Natural killer cell treated with Interleukin-12 subunit alpha and Interleukin-12 subunit beta and Interleukin-15 and Interleukin-18, amount 100 ng/mL, for 72 hours (primary cell): ENCODE measurements at regions not wholly inside any gene's neighbourhood (a gene's known extent, or its start where the extent isn't known, plus 50 kb on each side); places are given as distances from the start of the nearest gene placed in this dataset.

Source experiments
- ATAC-seq, 2 donors: fragments of 150-1000 bp; cut with Tn5 transposase in 1 of 2; sonication (Bioruptor Pico), chemical (Tn5 transposase) in 1 of 2; 2 replicates each; pipeline ENCODE4 v1.10.0; 2021
- DNase-seq: peaks from one replicate; pipeline ENCODE4 v3.0.0; 2022; ENCODE audit warnings: low spot score
- H3K27ac Mint-ChIP-seq, 2 donors: 1 replicate in 1 of 2; 2 replicates in 1 of 2; pipeline ENCODE4 v1.8.0; 2022; ENCODE audit warnings: mixed read lengths in 2 of 2, mild to moderate bottlenecking in 1 of 2, moderate library complexity in 1 of 2
- H3K27me3 Mint-ChIP-seq, 2 donors: 1 replicate in 1 of 2; 2 replicates in 1 of 2; pipeline ENCODE4 v1.8.0; 2022; ENCODE audit warnings: mixed read lengths in 2 of 2
- H3K36me3 Mint-ChIP-seq: one replicate; pipeline ENCODE4 v1.8.0; 2022; ENCODE audit warnings: mixed read lengths
- H3K4me1 Mint-ChIP-seq, 2 donors: 1 replicate in 1 of 2; 2 replicates in 1 of 2; pipeline ENCODE4 v1.8.0; 2022; ENCODE audit warnings: low read depth in 2 of 2, mixed read lengths in 2 of 2, mild to moderate bottlenecking in 1 of 2
- H3K4me3 Mint-ChIP-seq: one replicate; pipeline ENCODE4 v1.8.0; 2022; ENCODE audit warnings: mixed read lengths
- H3K9me3 Mint-ChIP-seq: 2 replicates; pipeline ENCODE4 v1.8.0; 2022; ENCODE audit warnings: mixed read lengths

- H3K9me3 Mint-ChIP-seq: no peaks in the 10 kb centered on the region
- no peaks in the 10 kb centered on the region for H3K4me1 Mint-ChIP-seq
- no peak overlapping the region for H3K4me3 Mint-ChIP-seq
These were observed 557.2 kb upstream of the JAG1 start for GRCh38 chr20:11230999-11231398.

GRCh38 chr20:11231742-11232648, 558.2 kb upstream of the JAG1 start:
- H3K27ac Mint-ChIP-seq: no peak overlapping the region

More at GRCh38 chr20:11230999-11231398, 557.2 kb upstream of the JAG1 start:
- Mint-ChIP-seq H3K27me3 (peaks cover 0 to 2% of the 10 kb centered on the region in 2 donors), H3K36me3 (no peaks in the 10 kb centered on the region), H3K27ac (no peak overlapping the region)
- DNase-seq: no peak
- no peak for ATAC-seq

GRCh38 chr20:11232896-11233295, 559.1 kb upstream of the JAG1 start:
- H3K9me3 Mint-ChIP-seq: no peaks in the 10 kb centered on the region
- no peaks in the 10 kb centered on the region for H3K4me1 Mint-ChIP-seq
- DNase-seq: no peak
- H3K27ac Mint-ChIP-seq: no peak overlapping the region
- H3K36me3 Mint-ChIP-seq: no peaks in the 10 kb centered on the region
- ATAC-seq: no peak
- H3K4me3 Mint-ChIP-seq: no peak overlapping the region
- H3K27me3 Mint-ChIP-seq: peaks cover 0 to 2% of the 10 kb centered on the region in 2 donors

More at GRCh38 chr20:11231742-11232648, 558.2 kb upstream of the JAG1 start:
- Mint-ChIP-seq H3K27me3 (peaks cover 0 to 1% of the 10 kb centered on the region in 2 donors), H3K4me3 (no peak overlapping the region), H3K9me3 (no peaks in the 10 kb centered on the region), H3K36me3 (no peaks in the 10 kb centered on the region), H3K4me1 (no peaks in the 10 kb centered on the region)
- no peak for DNase-seq
- ATAC-seq: peak in 1 of 2 donors; percentile 20

GRCh38 chr20:11234181-11234580, 560.4 kb upstream of the JAG1 start:
- peaks cover 0 to 5% of the 10 kb centered on the region in 2 donors for H3K27me3 Mint-ChIP-seq
- no peaks in the 10 kb centered on the region for H3K4me1 Mint-ChIP-seq
- H3K27ac Mint-ChIP-seq: no peak overlapping the region
- DNase-seq (no peak), ATAC-seq (no peak)
- H3K9me3 Mint-ChIP-seq: no peaks in the 10 kb centered on the region
- H3K4me3 Mint-ChIP-seq: no peak overlapping the region
- no peaks in the 10 kb centered on the region for H3K36me3 Mint-ChIP-seq

- ATAC-seq (no peak), DNase-seq (no peak)
- H3K36me3 Mint-ChIP-seq: no peaks in the 10 kb centered on the region
- H3K27ac Mint-ChIP-seq: no peak overlapping the region
- no peak overlapping the region for H3K4me3 Mint-ChIP-seq
- no peaks in the 10 kb centered on the region for H3K4me1 Mint-ChIP-seq
- H3K9me3 Mint-ChIP-seq: no peaks in the 10 kb centered on the region
- H3K27me3 Mint-ChIP-seq: peaks cover 0 to 8% of the 10 kb centered on the region in 2 donors
These were observed 560.8 kb upstream of the JAG1 start for GRCh38 chr20:11234608-11235007.

GRCh38 chr20:11235058-11235457, 561.3 kb upstream of the JAG1 start:
- no peak overlapping the region for H3K27ac Mint-ChIP-seq
- no peak overlapping the region for H3K4me3 Mint-ChIP-seq
- no peaks in the 10 kb centered on the region for H3K9me3 Mint-ChIP-seq
- no peaks in the 10 kb centered on the region for H3K4me1 Mint-ChIP-seq
- DNase-seq: no peak
- peaks cover 0 to 8% of the 10 kb centered on the region in 2 donors for H3K27me3 Mint-ChIP-seq
- H3K36me3 Mint-ChIP-seq: no peaks in the 10 kb centered on the region
- no peak for ATAC-seq

- H3K27me3 Mint-ChIP-seq: peaks cover 0 to 20% of the 10 kb centered on the region in 2 donors
- H3K27ac Mint-ChIP-seq: no peak overlapping the region
- ATAC-seq: no peak
- H3K36me3 Mint-ChIP-seq: no peaks in the 10 kb centered on the region
- DNase-seq: no peak
- peaks cover 4% of the 10 kb centered on the region for H3K9me3 Mint-ChIP-seq
- H3K4me1 Mint-ChIP-seq: peaks cover 0 to 3% of the 10 kb centered on the region in 2 donors
- no peak overlapping the region for H3K4me3 Mint-ChIP-seq
These were observed 568.5 kb upstream of the JAG1 start for GRCh38 chr20:11242320-11242719.

- Mint-ChIP-seq H3K27ac (no peak overlapping the region), H3K4me3 (no peak overlapping the region), H3K9me3 (peaks cover 7% of the 10 kb centered on the region), H3K4me1 (peaks cover 0 to 3% of the 10 kb centered on the region in 2 donors), H3K27me3 (peaks cover 0 to 15% of the 10 kb centered on the region in 2 donors), H3K36me3 (no peaks in the 10 kb centered on the region)
- no peak for DNase-seq
- ATAC-seq: no peak
These were observed 571.6 kb upstream of the JAG1 start for GRCh38 chr20:11245431-11245830.

- H3K9me3 Mint-ChIP-seq: peaks cover 3% of the 10 kb centered on the region
- H3K27ac Mint-ChIP-seq: no peak overlapping the region
- DNase-seq (no peak), ATAC-seq (no peak)
- H3K4me3 Mint-ChIP-seq: no peak overlapping the region
- peaks cover 0 to 12% of the 10 kb centered on the region in 2 donors for H3K27me3 Mint-ChIP-seq
- no peaks in the 10 kb centered on the region for H3K36me3 Mint-ChIP-seq
- peaks cover 0 to 3% of the 10 kb centered on the region in 2 donors for H3K4me1 Mint-ChIP-seq
These were observed 572.5 kb upstream of the JAG1 start for GRCh38 chr20:11246251-11246775.

GRCh38 chr20:11247046-11248010, 573.5 kb upstream of the JAG1 start:
- Mint-ChIP-seq H3K4me3 (no peak overlapping the region), H3K27me3 (peaks cover 0 to 14% of the 10 kb centered on the region in 2 donors), H3K27ac (no peak overlapping the region), H3K9me3 (peaks cover 3% of the 10 kb centered on the region), H3K4me1 (peaks cover 0 to 3% of the 10 kb centered on the region in 2 donors), H3K36me3 (no peaks in the 10 kb centered on the region)
- ATAC-seq: no peak
- DNase-seq: no peak

GRCh38 chr20:11248011-11248409, 574.2 kb upstream of the JAG1 start:
- Mint-ChIP-seq H3K4me3 (no peak overlapping the region), H3K9me3 (peaks cover 3% of the 10 kb centered on the region), H3K4me1 (peaks cover 0 to 3% of the 10 kb centered on the region in 2 donors), H3K27ac (no peak overlapping the region), H3K36me3 (no peaks in the 10 kb centered on the region), H3K27me3 (peaks cover 0 to 10% of the 10 kb centered on the region in 2 donors)
- ATAC-seq (no peak), DNase-seq (no peak)

GRCh38 chr20:11248687-11249638, 575.2 kb upstream of the JAG1 start:
- H3K36me3 Mint-ChIP-seq: no peaks in the 10 kb centered on the region
- H3K4me1 Mint-ChIP-seq: peaks cover 0 to 3% of the 10 kb centered on the region in 2 donors
- peaks cover 0 to 8% of the 10 kb centered on the region in 2 donors for H3K27me3 Mint-ChIP-seq
- no peak overlapping the region for H3K27ac Mint-ChIP-seq
- no peak overlapping the region for H3K4me3 Mint-ChIP-seq
- DNase-seq: no peak
- no peak for ATAC-seq
- H3K9me3 Mint-ChIP-seq: peaks cover 8% of the 10 kb centered on the region
